Heart left ventricle (tissue), 13 donors: ENCODE measurements at regions not wholly inside any gene's neighbourhood (a gene's known extent, or its start where the extent isn't known, plus 50 kb on each side); places are given as distances from the start of the nearest gene placed in this dataset.

ENCODE experiments used
- CTCF ChIP-seq, 12 donors: fragments of 200-600 bp; sonication (generic) in 4 of 12; IDR thresholded peaks; one replicate each; pipeline versions ENCODE4 v1.5.0 to v1.8.0; 2018 to 2022; ENCODE audit warnings: antibody characterized with exemption in 12 of 12, mild to moderate bottlenecking in 5 of 12
- POLR2A ChIP-seq, 2 donors: fragments of 450-650 bp; IDR thresholded peaks; one replicate each; pipeline ENCODE4 v1.6.1; 2017; ENCODE audit warnings: antibody characterized with exemption in 2 of 2, mild to moderate bottlenecking in 2 of 2, moderate library complexity in 2 of 2
- donor health status: ischemic (EF 13 %, LVEDD 7.1; RV severe dilation, severe dysfunction).
- donor health status: DM: no; HTN: yes; CAD: no.
- donor health status: DM: no; HTN: no; CAD: no.
- donor health status: ischemic (EF 25% LVEDD 6.9; RV normal size, moderate dysfunction).
- donor health status: ischemic (EF 25% LVEDD 5.7; RV mildly dilated, moderate dysfunction).
- donor health status: ischemic (EF 35%, LVEDD 5.7; RV mildly dilated, moderate dysfunction).
- donor health status: nonischemic (EF 11% LVEDD 7.7; RV severe dilation, severe dysfunction).
- donor health status: DM: yes; HTN: yes; CAD: no.
- donor health status: PGD.
- donor health status: ischemic (EF 29% LVEDD 5.4; RV normal size, mild dysfunction).
- donor health status: nonischemic (EF 23%, LVEDD 6.1; RV moderate dilation, normal function).

DNA sequence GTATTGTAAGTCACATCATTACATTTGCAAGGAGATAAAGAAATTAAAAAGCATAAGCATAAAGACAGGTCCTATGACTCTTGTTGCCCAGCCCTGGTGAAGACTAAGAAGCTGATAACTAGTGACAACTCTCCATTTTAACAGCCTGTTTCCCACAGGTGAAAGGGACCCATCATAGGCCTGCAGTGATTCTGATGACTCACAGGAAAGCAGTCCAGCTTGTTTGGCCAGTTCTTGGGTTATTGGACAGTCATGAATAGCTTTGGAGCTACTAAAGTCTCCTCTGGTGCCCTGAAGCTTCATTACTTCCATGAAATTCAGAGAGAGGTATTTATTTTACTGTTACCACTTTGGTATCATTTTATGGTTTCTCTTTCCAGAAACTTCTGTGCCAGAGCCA, 55.5 kb upstream of the DYRK2 start:
- no peak for TF ChIP-seq CTCF (IDR thresholded peaks at IDR 0.05)
- TF ChIP-seq POLR2A (IDR thresholded peaks at IDR 0.05) = no peak
